OCI-LY7 (cell line): ENCODE measurements at regions not wholly inside any gene's neighbourhood (a gene's known extent, or its start where the extent isn't known, plus 50 kb on each side); places are given as distances from the start of the nearest gene placed in this dataset.

Experiments used
- BruUV-seq: library from RNA; stranded (reverse); fragments of 400-500 nt; replicated peaks from 2 replicates; lab custom pipeline; 2021; lab: Mats Ljungman, UMichigan
- CTCF ChIA-PET: fragments of 300-600 bp; sonication (Branson Sonifier 250); formaldehyde crosslinking; loops from one replicate; lab custom pipeline; 2022; ENCODE audit warnings: antibody characterized with exemption; ENCODE audit not compliant: unreplicated experiment; lab: Charles Lee
- POLR2A ChIA-PET: fragments of 300-600 bp; sonication (Branson Sonifier 250); formaldehyde crosslinking; loops from one replicate; lab custom pipeline; 2022; ENCODE audit warnings: antibody characterized with exemption; lab: Charles Lee
- DNase-seq: peaks from one replicate; pipeline ENCODE4 v3.0.0-alpha.2; 2015; ENCODE audit warnings: low spot score
- H2AFZ ChIP-seq: fragments of 200-600 bp; sonication (generic), shearing (Covaris generic); 2 replicates; pipeline ENCODE4 v1.6.1; 2014; ENCODE audit warnings: mild to moderate bottlenecking, antibody characterized with exemption, low read length, moderate library complexity
- H3K27ac ChIP-seq: fragments of 200-600 bp; sonication (generic); 2 replicates; pipeline ENCODE4 v1.5.1; 2014; ENCODE audit warnings: mixed run types, low read depth, mild to moderate bottlenecking, moderate library complexity, low read length, inconsistent platforms; ENCODE audit not compliant: poor library complexity, severe bottlenecking
- H3K36me3 ChIP-seq: fragments of 200-600 bp; sonication (generic); 2 replicates; pipeline ENCODE4 v1.6.1; 2014; ENCODE audit warnings: mild to moderate bottlenecking, antibody characterized with exemption, low read length, moderate library complexity, mixed read lengths; ENCODE audit not compliant: insufficient read depth
- H3K4me1 ChIP-seq: fragments of 200-600 bp; sonication (generic); 2 replicates; pipeline ENCODE4 v1.5.1; 2014; ENCODE audit warnings: mild to moderate bottlenecking, low read length; ENCODE audit not compliant: insufficient read depth, poor library complexity, severe bottlenecking
- H3K4me2 ChIP-seq: fragments of 200-600 bp; sonication (generic); 2 replicates; pipeline ENCODE4 v1.6.1; 2014; ENCODE audit warnings: mild to moderate bottlenecking, low read length
- H3K4me3 ChIP-seq: fragments of 200-600 bp; sonication (generic); 2 replicates; pipeline ENCODE4 v1.5.1; 2014; ENCODE audit warnings: mild to moderate bottlenecking, low read depth, low read length; ENCODE audit not compliant: poor library complexity, severe bottlenecking
- H3K79me2 ChIP-seq: fragments of 200-600 bp; sonication (generic); 2 replicates; pipeline ENCODE4 v1.6.1; 2016; ENCODE audit warnings: low read depth, mild to moderate bottlenecking, low read length, moderate library complexity, mixed read lengths; ENCODE audit not compliant: insufficient read depth
- H3K9me2 ChIP-seq: fragments of 200-600 bp; sonication (generic); 2 replicates; pipeline ENCODE4 v1.6.1; 2016; ENCODE audit warnings: mild to moderate bottlenecking, low read length, mixed read lengths; ENCODE audit not compliant: insufficient read depth
- H3K9me3 ChIP-seq: fragments of 200-600 bp; sonication (generic); 2 replicates; pipeline ENCODE4 v1.6.1; 2014; ENCODE audit warnings: mild to moderate bottlenecking, mixed run types, low read length, mixed read lengths
- H4K20me1 ChIP-seq: fragments of 200-600 bp; sonication (generic); 2 replicates; pipeline ENCODE4 v1.6.1; 2014; ENCODE audit warnings: mild to moderate bottlenecking, antibody characterized with exemption, low read length, moderate library complexity, mixed read lengths; ENCODE audit not compliant: insufficient read depth
- CTCF ChIP-seq: fragments of 200-600 bp; sonication (generic); conservative IDR thresholded peaks from 2 replicates; pipeline ENCODE4 v1.5.1; 2014; ENCODE audit warnings: mild to moderate bottlenecking, antibody characterized with exemption, low read length, moderate library complexity, mixed read lengths
- EZH2phosphoT487 ChIP-seq: fragments of 200-600 bp; sonication (generic); IDR thresholded peaks from 2 replicates; pipeline ENCODE4 v1.6.1; 2018; ENCODE audit warnings: low read depth, borderline replicate concordance, mild to moderate bottlenecking, mixed run types, antibody characterized with exemption, low read length, moderate library complexity, mixed read lengths
- intact Hi-C: fragments of 100-400 bp; cut with micrococcal nuclease; formaldehyde crosslinking; loops from one replicate; pipeline ENCODE4 v1.10.0; 2022; ENCODE audit not compliant: unreplicated experiment

- Histone ChIP-seq H3K36me3 (no peaks in the 10 kb centered on the region), H3K9me2 (no peaks in the 10 kb centered on the region), H3K79me2 (no peaks in the 10 kb centered on the region), H3K9me3 (no peaks in the 10 kb centered on the region), H4K20me1 (no peaks in the 10 kb centered on the region), H3K4me3 (no peak overlapping the region), H3K27ac (no peak overlapping the region), H2AFZ (no peak overlapping the region), H3K4me2 (no peak overlapping the region), H3K4me1 (no peaks in the 10 kb centered on the region)
- BruUV-seq, result no TSS peak
- intact Hi-C loops, result no loop called here
- no peak for DNase-seq
- TF ChIP-seq EZH2phosphoT487 (no peak), CTCF (no peak)
- ChIA-PET POLR2A (no interaction called here), CTCF (no interaction called here)
Measured at GRCh38 chr3:82800248-82800647, 1038.8 kb upstream of the GBE1 start.

GRCh38 chr3:82796765-82797164 lies 1035.3 kb upstream of the GBE1 start:
- CTCF ChIA-PET, result interaction anchor here (0.6 kb wide), 1 partner anchor 851 kb away, joined by 3 read pairs; no protein-coding TSS in a partner anchor
- H3K36me3 ChIP-seq, result no peaks in the 10 kb centered on the region

More at GRCh38 chr3:82796765-82797164, 1035.3 kb upstream of the GBE1 start:
- DNase-seq, result no peak
- no peak overlapping the region for H3K4me3 ChIP-seq
- H3K9me2 ChIP-seq, result no peaks in the 10 kb centered on the region
- no peak overlapping the region for H3K27ac ChIP-seq
- H4K20me1 ChIP-seq, result no peaks in the 10 kb centered on the region
- H3K4me2 ChIP-seq, result no peak overlapping the region
- intact Hi-C loops, result no loop called here
- H2AFZ ChIP-seq, result no peak overlapping the region
- POLR2A ChIA-PET, result no interaction called here
- no TSS peak for BruUV-seq
- H3K4me1 ChIP-seq, result no peaks in the 10 kb centered on the region
- H3K79me2 ChIP-seq, result no peaks in the 10 kb centered on the region
- no peak for TF ChIP-seq CTCF
- no peak for TF ChIP-seq EZH2phosphoT487
- no peaks in the 10 kb centered on the region for H3K9me3 ChIP-seq
